K562 (cell line): ENCODE measurements at regions not wholly inside any gene's neighbourhood (a gene's known extent, or its start where the extent isn't known, plus 50 kb on each side); places are given as distances from the start of the nearest gene placed in this dataset.

Experiments used
- DMBX1 ChIP-seq: fragments of 250-450 bp; sonication (Bioruptor Pico); IDR thresholded peaks from 2 replicates; pipeline ENCODE4 v1.8.0; 2022; ENCODE audit warnings: inconsistent platforms, mild to moderate bottlenecking, moderate library complexity, borderline replicate concordance
- DPF2 ChIP-seq: fragments of 450-650 bp; IDR thresholded peaks from 2 replicates; pipeline ENCODE4 v1.6.1; 2016
- KAT7 ChIP-seq: sonication (generic); formaldehyde crosslinking; IDR thresholded peaks from 2 replicates; pipeline ENCODE4 v1.8.0; 2022; ENCODE audit warnings: missing genetic modification reagents, mild to moderate bottlenecking, borderline replicate concordance
- MXI1 ChIP-seq: IDR thresholded peaks from 2 replicates; pipeline ENCODE4 v1.6.1; 2011; ENCODE audit warnings: low read depth, mild to moderate bottlenecking, improper control_type of control experiment, low read length
- SMARCA5 ChIP-seq: fragments of 450-650 bp; IDR thresholded peaks from 2 replicates; pipeline ENCODE4 v1.6.1; 2016
- TF ChIP-seq, protein P1 (sequence below): sonication (generic); formaldehyde crosslinking; IDR thresholded peaks from 2 replicates; pipeline ENCODE4 v1.8.1; 2022; ENCODE audit warnings: missing genetic modification reagents

DNA sequence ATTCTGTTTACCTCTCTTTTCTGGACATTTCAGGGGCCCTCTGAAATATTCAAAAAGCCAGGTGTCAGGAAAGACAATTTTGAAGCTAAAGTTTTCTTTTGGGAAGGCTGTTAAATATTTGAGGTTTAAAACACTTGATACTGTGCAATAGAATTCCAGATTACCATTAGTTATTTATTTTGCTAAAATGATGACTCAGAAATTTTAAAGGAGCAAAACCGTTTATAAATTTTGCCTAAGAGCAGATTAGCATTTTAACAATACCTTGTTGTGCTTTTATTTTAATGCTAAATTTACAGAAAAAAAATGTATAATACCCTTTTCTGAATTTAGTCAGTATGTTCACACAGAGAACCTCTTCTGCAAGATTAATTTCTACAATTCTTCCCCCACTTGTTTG is 1159.9 kb downstream of the DSC3 start:
- TF ChIP-seq, protein P1, sequence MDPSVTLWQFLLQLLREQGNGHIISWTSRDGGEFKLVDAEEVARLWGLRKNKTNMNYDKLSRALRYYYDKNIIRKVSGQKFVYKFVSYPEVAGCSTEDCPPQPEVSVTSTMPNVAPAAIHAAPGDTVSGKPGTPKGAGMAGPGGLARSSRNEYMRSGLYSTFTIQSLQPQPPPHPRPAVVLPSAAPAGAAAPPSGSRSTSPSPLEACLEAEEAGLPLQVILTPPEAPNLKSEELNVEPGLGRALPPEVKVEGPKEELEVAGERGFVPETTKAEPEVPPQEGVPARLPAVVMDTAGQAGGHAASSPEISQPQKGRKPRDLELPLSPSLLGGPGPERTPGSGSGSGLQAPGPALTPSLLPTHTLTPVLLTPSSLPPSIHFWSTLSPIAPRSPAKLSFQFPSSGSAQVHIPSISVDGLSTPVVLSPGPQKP: no peak
- no peak for TF ChIP-seq DPF2
- TF ChIP-seq KAT7 (CRISPR knock-in tag): no peak
- TF ChIP-seq MXI1: no peak
- no peak for TF ChIP-seq SMARCA5
- no peak for TF ChIP-seq DMBX1 (CRISPR knock-in tag)
